Fibroblast of skin of left biceps (primary cell): ENCODE measurements at regions not wholly inside any gene's neighbourhood (a gene's known extent, or its start where the extent isn't known, plus 50 kb on each side); places are given as distances from the start of the nearest gene placed in this dataset.

Experiments
- DNase-seq, 2 experiments: peaks; one replicate each; pipeline ENCODE4 v3.0.0-alpha.2; 2013; ENCODE audit warnings: low read depth in 2 of 2

- no peak for DNase-seq
Observed at GRCh38 chr15:31473385-31474058, 146.9 kb downstream of the KLF13 start.

- no peak for DNase-seq
Observed at GRCh38 chr15:31474059-31474868, 147.6 kb downstream of the KLF13 start.

- no peak for DNase-seq
Observed at GRCh38 chr15:31476236-31476810, 149.7 kb downstream of the KLF13 start.

- no peak for DNase-seq
Observed at GRCh38 chr15:31476866-31477265, 150.2 kb downstream of the KLF13 start.

GRCh38 chr15:31477301-31477700 lies 150.7 kb downstream of the KLF13 start:
- DNase-seq: no peak

GRCh38 chr15:31477851-31478701 lies 151.4 kb downstream of the KLF13 start:
- DNase-seq: no peak

- DNase-seq: no peak
Observed at GRCh38 chr15:31478702-31479221, 152.1 kb downstream of the KLF13 start.

GRCh38 chr15:31480356-31481025 lies 153.9 kb downstream of the KLF13 start:
- DNase-seq: no peak

GRCh38 chr15:31481142-31481541 lies 154.5 kb downstream of the KLF13 start:
- no peak for DNase-seq

GRCh38 chr15:31482122-31482922 lies 155.7 kb downstream of the KLF13 start:
- no peak for DNase-seq

GRCh38 chr15:31483053-31483985 lies 156.7 kb downstream of the KLF13 start:
- DNase-seq: no peak

- no peak for DNase-seq
Observed at GRCh38 chr15:31483986-31484951, 157.6 kb downstream of the KLF13 start.

GRCh38 chr15:31484986-31485385 lies 158.4 kb downstream of the KLF13 start:
- DNase-seq: no peak

GRCh38 chr15:31485431-31485830 lies 158.8 kb downstream of the KLF13 start:
- DNase-seq: no peak

GRCh38 chr15:31485911-31486461 lies 159.4 kb downstream of the KLF13 start:
- DNase-seq: no peak

GRCh38 chr15:31486506-31486905 lies 159.9 kb downstream of the KLF13 start:
- DNase-seq: no peak

GRCh38 chr15:31486906-31487695 lies 160.5 kb downstream of the KLF13 start:
- DNase-seq: no peak
